B cell (primary cell): ENCODE measurements at regions not wholly inside any gene's neighbourhood (a gene's known extent, or its start where the extent isn't known, plus 50 kb on each side); places are given as distances from the start of the nearest gene placed in this dataset.

Experiments
- EZH2 ChIP-seq: IDR thresholded peaks from 2 replicates; pipeline ENCODE4 v1.6.1; 2012; ENCODE audit warnings: borderline replicate concordance, low read depth, mild to moderate bottlenecking, moderate library complexity, low read length; ENCODE audit not compliant: insufficient read depth, poor library complexity, severe bottlenecking
- TF ChIP-seq, protein P1 (sequence below): fragments of 200-600 bp; IDR thresholded peaks from one replicate; pipeline ENCODE4 v1.8.0; 2022; ENCODE audit warnings: antibody characterized with exemption, mild to moderate bottlenecking

GRCh38 chr14:61623927-61624326 lies 71.4 kb upstream of the HIF1A start:
- TF ChIP-seq, protein P1, sequence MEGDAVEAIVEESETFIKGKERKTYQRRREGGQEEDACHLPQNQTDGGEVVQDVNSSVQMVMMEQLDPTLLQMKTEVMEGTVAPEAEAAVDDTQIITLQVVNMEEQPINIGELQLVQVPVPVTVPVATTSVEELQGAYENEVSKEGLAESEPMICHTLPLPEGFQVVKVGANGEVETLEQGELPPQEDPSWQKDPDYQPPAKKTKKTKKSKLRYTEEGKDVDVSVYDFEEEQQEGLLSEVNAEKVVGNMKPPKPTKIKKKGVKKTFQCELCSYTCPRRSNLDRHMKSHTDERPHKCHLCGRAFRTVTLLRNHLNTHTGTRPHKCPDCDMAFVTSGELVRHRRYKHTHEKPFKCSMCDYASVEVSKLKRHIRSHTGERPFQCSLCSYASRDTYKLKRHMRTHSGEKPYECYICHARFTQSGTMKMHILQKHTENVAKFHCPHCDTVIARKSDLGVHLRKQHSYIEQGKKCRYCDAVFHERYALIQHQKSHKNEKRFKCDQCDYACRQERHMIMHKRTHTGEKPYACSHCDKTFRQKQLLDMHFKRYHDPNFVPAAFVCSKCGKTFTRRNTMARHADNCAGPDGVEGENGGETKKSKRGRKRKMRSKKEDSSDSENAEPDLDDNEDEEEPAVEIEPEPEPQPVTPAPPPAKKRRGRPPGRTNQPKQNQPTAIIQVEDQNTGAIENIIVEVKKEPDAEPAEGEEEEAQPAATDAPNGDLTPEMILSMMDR = no peak
- TF ChIP-seq EZH2 = no peak
